ENCODE measurements at regions not wholly inside any gene's neighbourhood (a gene's known extent, or its start where the extent isn't known, plus 50 kb on each side); places are given as distances from the start of the nearest gene placed in this dataset.

GRCh38 chr6:160891690-160892089 lies 99.9 kb upstream of the MAP3K4 start:
- H3K4ac ChIP-seq (ENCODE audit: low read depth, low read length), result no peak overlapping the region
- intact Hi-C loops (cut with micrococcal nuclease) (no loop called here), in situ Hi-C loops (cut with MboI; ENCODE audit: low sequenced_read_pairs) (no loop called here), dilution Hi-C loops (cut with HindIII; ENCODE audit: low sequenced_read_pairs, unreplicated experiment) (no loop called here)
- H2AFZ ChIP-seq (replicated peaks; ENCODE audit: low read length, poor library complexity), result no peak overlapping the region
- no peaks in the 10 kb centered on the region for H3K36me3 ChIP-seq (ENCODE audit: control insufficient read depth, insufficient read depth, low read length)
- no peak overlapping the region for H2AK5ac ChIP-seq (ENCODE audit: low read depth, low read length)
- no CpG with 5 or more reads among the region's 2 CpGs for WGBS, 2 experiments (ENCODE audit: extremely low coverage in 2 of 2, insufficient read length in 1 of 2)
- no peak overlapping the region for H3K4me2 ChIP-seq (ENCODE audit: low read depth, low read length)
- no peaks in the 10 kb centered on the region for H3K9me3 ChIP-seq (ENCODE audit: control insufficient read depth, insufficient read depth, low read length)
- H3K27ac ChIP-seq (ENCODE audit: insufficient read depth, low read length), result no peak overlapping the region
- no peak for TF ChIP-seq CTCF (conservative IDR thresholded peaks at IDR 0.05; ENCODE audit: low read depth, low read length)
- no peak for TF ChIP-seq RAD21 (IDR thresholded peaks at IDR 0.05; ENCODE audit: low read length)
- no peak for TF ChIP-seq POLR2A (IDR thresholded peaks at IDR 0.05; ENCODE audit: low read depth, low read length)
- TF ChIP-seq, protein P1, sequence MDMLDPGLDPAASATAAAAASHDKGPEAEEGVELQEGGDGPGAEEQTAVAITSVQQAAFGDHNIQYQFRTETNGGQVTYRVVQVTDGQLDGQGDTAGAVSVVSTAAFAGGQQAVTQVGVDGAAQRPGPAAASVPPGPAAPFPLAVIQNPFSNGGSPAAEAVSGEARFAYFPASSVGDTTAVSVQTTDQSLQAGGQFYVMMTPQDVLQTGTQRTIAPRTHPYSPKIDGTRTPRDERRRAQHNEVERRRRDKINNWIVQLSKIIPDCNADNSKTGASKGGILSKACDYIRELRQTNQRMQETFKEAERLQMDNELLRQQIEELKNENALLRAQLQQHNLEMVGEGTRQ (IDR thresholded peaks at IDR 0.05; ENCODE audit: low read depth, low read length), result no peak
- TF ChIP-seq CEBPB (IDR thresholded peaks at IDR 0.05; ENCODE audit: low read depth, low read length), result no peak
- TF ChIP-seq MAZ (IDR thresholded peaks at IDR 0.05; ENCODE audit: borderline replicate concordance, low read depth, low read length), result no peak
- no peak for TF ChIP-seq RCOR1 (IDR thresholded peaks at IDR 0.05; ENCODE audit: insufficient replicate concordance, low read length)
- TF ChIP-seq MAFK (IDR thresholded peaks at IDR 0.05; ENCODE audit: low read depth, low read length), result no peak
- TF ChIP-seq, protein P2, sequence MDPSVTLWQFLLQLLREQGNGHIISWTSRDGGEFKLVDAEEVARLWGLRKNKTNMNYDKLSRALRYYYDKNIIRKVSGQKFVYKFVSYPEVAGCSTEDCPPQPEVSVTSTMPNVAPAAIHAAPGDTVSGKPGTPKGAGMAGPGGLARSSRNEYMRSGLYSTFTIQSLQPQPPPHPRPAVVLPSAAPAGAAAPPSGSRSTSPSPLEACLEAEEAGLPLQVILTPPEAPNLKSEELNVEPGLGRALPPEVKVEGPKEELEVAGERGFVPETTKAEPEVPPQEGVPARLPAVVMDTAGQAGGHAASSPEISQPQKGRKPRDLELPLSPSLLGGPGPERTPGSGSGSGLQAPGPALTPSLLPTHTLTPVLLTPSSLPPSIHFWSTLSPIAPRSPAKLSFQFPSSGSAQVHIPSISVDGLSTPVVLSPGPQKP (IDR thresholded peaks at IDR 0.05; ENCODE audit: borderline replicate concordance, low read depth, low read length), result no peak
- TF ChIP-seq SMC3 (IDR thresholded peaks at IDR 0.05; ENCODE audit: low read depth, low read length), result no peak
- no peak for TF ChIP-seq BHLHE40 (IDR thresholded peaks at IDR 0.05; ENCODE audit: low read depth, low read length)
- no peak for TF ChIP-seq CHD1 (IDR thresholded peaks at IDR 0.05; ENCODE audit: low read depth, low read length)
- TF ChIP-seq NFE2L2 (IDR thresholded peaks at IDR 0.05; ENCODE audit: low read depth, low read length), result no peak
- TF ChIP-seq MXI1 (IDR thresholded peaks at IDR 0.05; ENCODE audit: borderline replicate concordance, low read depth, low read length), result no peak
- no peak for TF ChIP-seq FOS (IDR thresholded peaks at IDR 0.05; ENCODE audit: low read depth, low read length)
- TF ChIP-seq RFX5 (IDR thresholded peaks at IDR 0.05; ENCODE audit: low read depth, low read length), result no peak
- no peak overlapping the region for H4K5ac ChIP-seq (ENCODE audit: low read depth, low read length)
- H3K9me1 ChIP-seq (ENCODE audit: insufficient read depth, low read length), result no peaks in the 10 kb centered on the region
- ATAC-seq (ENCODE audit: low read depth), result no peak
- H3K4me1 ChIP-seq (ENCODE audit: control insufficient read depth, insufficient read depth, low read length), result no peaks in the 10 kb centered on the region
- DNase-seq, result no peak
- no peak overlapping the region for H3K14ac ChIP-seq (replicated peaks; ENCODE audit: low read depth, low read length)
- no peaks in the 10 kb centered on the region for H3K79me1 ChIP-seq (ENCODE audit: low read depth in 1 of 2, low read length in 2 of 2)
- H2BK15ac ChIP-seq (ENCODE audit: low read depth, low read length), result no peak overlapping the region
- H3K9ac ChIP-seq (ENCODE audit: low read depth, low read length), result no peak overlapping the region
- POLR2A ChIA-PET (ENCODE audit: unreplicated experiment), result no interaction called here
- H4K20me1 ChIP-seq (ENCODE audit: insufficient read depth, low read length), result no peaks in the 10 kb centered on the region
- H2BK120ac ChIP-seq (ENCODE audit: low read depth, low read length), result no peak overlapping the region
- no peak overlapping the region for H3K18ac ChIP-seq (ENCODE audit: low read depth, low read length)
- no peak overlapping the region for H2AK9ac ChIP-seq (replicated peaks; ENCODE audit: low read depth, low read length, poor library complexity)
- H4K8ac ChIP-seq (ENCODE audit: low read depth in 2 of 2, low read length in 2 of 2), result no peak overlapping the region
- H3K23ac ChIP-seq (ENCODE audit: low read depth, low read length), result no peak overlapping the region
- H4K91ac ChIP-seq (ENCODE audit: insufficient read depth, low read depth, low read length), result no peak overlapping the region
- H3K27me3 ChIP-seq (ENCODE audit: control insufficient read depth, insufficient read depth, low read length), result no peaks in the 10 kb centered on the region
- no peak overlapping the region for H3K4me3 ChIP-seq (ENCODE audit: insufficient read depth, low read depth, low read length)
- no peak overlapping the region for H3K56ac ChIP-seq (ENCODE audit: extremely low read depth, insufficient read depth, low read length)
- no TSS peak for BruUV-seq (replicated peaks)
- no peak overlapping the region for H2BK20ac ChIP-seq (ENCODE audit: low read depth, low read length)
- no peak overlapping the region for H2BK5ac ChIP-seq (ENCODE audit: low read depth, low read length, poor library complexity, severe bottlenecking)
- CTCF ChIA-PET, result no interaction called here
